GM12878 (cell line): ENCODE measurements at regions not wholly inside any gene's neighbourhood (a gene's known extent, or its start where the extent isn't known, plus 50 kb on each side); places are given as distances from the start of the nearest gene placed in this dataset.

Source experiments
- ATAC-seq: fragments of 200-7000 bp; cut with Tn5 transposase; 3 replicates; pipeline ENCODE4 v1.9.1; 2020; ENCODE audit warnings: mild to moderate bottlenecking, moderate library complexity
- BruUV-seq: library from RNA; stranded (reverse); fragments of 400-500 nt; replicated peaks from 2 replicates; lab custom pipeline; 2021; lab: Mats Ljungman, UMichigan
- CTCF ChIA-PET: fragments of 300-600 bp; sonication (Branson Sonifier 250); formaldehyde crosslinking; extraction: SDS; loops from one replicate; lab custom pipeline; 2021; ENCODE audit warnings: inconsistent platforms; lab: Yijun Ruan, JAX
- POLR2A ChIA-PET: fragments of 350-600 bp; formaldehyde crosslinking; extraction: SDS; loops from one replicate; lab custom pipeline; 2021; ENCODE audit warnings: inconsistent platforms; lab: Charles Lee
- RAD21 ChIA-PET: fragments of 300-600 bp; sonication (Branson Sonifier 250); formaldehyde crosslinking; loops from one replicate; lab custom pipeline; 2023; ENCODE audit warnings: antibody characterized with exemption; ENCODE audit not compliant: unreplicated experiment; lab: Charles Lee
- SMC1A ChIA-PET: fragments of 300-600 bp; sonication (Branson Sonifier 250); formaldehyde crosslinking; loops from one replicate; lab custom pipeline; 2023; ENCODE audit not compliant: unreplicated experiment, uncharacterized antibody; lab: Charles Lee
- DNase-seq: peaks from one replicate; pipeline ENCODE4 v3.0.0-alpha.2; 2011; ENCODE audit warnings: low read depth, low spot score
- FAIRE-seq: peaks from 3 replicates; lab custom pipeline; 2011; peaks lifted over from hg19 to GRCh38; lab: Jason Lieb, UNC
- H2AFZ ChIP-seq: 2 replicates; pipeline ENCODE4 v1.6.0; 2011; ENCODE audit warnings: low read depth, low read length, control low read depth; ENCODE audit not compliant: control insufficient read depth
- H3K27ac ChIP-seq: 2 replicates; pipeline ENCODE4 v1.5.1; 2011; ENCODE audit warnings: control low read depth; ENCODE audit not compliant: control insufficient read depth, insufficient read depth
- H3K27me3 ChIP-seq, 2 experiments: replicated peaks in 1 of 2; 2 replicates each; pipeline versions ENCODE4 v1.6.0 to v1.6.1; 2011; ENCODE audit warnings: low read length in 1 of 2; ENCODE audit not compliant: control insufficient read depth in 2 of 2, insufficient read depth in 2 of 2
- H3K36me3 ChIP-seq, 2 experiments: 2 replicates each; pipeline ENCODE4 v1.5.1; 2011; ENCODE audit warnings: low read length in 1 of 2; ENCODE audit not compliant: control insufficient read depth in 2 of 2, insufficient read depth in 2 of 2
- H3K4me1 ChIP-seq: 2 replicates; pipeline ENCODE4 v1.6.1; 2011; ENCODE audit warnings: mild to moderate bottlenecking, low read length, moderate library complexity, mixed read lengths; ENCODE audit not compliant: control insufficient read depth, insufficient read depth
- H3K4me2 ChIP-seq: 2 replicates; pipeline ENCODE4 v1.6.0; 2011; ENCODE audit warnings: control low read depth; ENCODE audit not compliant: control insufficient read depth, insufficient read depth
- H3K4me3 ChIP-seq: fragments of 200-600 bp; sonication (generic); 2 replicates; pipeline ENCODE4 v1.5.1; 2016
- H3K79me2 ChIP-seq: 2 replicates; pipeline ENCODE4 v1.6.0; 2011; ENCODE audit warnings: low read length; ENCODE audit not compliant: control insufficient read depth, insufficient read depth
- H3K9ac ChIP-seq: 2 replicates; pipeline ENCODE4 v1.8.0; 2011; ENCODE audit warnings: low read length, control low read depth, mixed read lengths; ENCODE audit not compliant: control insufficient read depth, insufficient read depth
- H3K9me3 ChIP-seq: replicated peaks from 3 replicates; pipeline ENCODE4 v1.5.1; 2011; ENCODE audit warnings: mild to moderate bottlenecking, low read length; ENCODE audit not compliant: control insufficient read depth, insufficient read depth
- H4K20me1 ChIP-seq: 2 replicates; pipeline ENCODE4 v1.6.0; 2011; ENCODE audit not compliant: control insufficient read depth, insufficient read depth
- BMI1 ChIP-seq: fragments of 450-650 bp; IDR thresholded peaks from 2 replicates; pipeline ENCODE4 v1.6.1; 2016; ENCODE audit warnings: mild to moderate bottlenecking, moderate library complexity, borderline replicate concordance
- CBX5 ChIP-seq: sonication (generic); IDR thresholded peaks from 2 replicates; pipeline ENCODE4 v1.6.1; 2016; ENCODE audit warnings: low read depth, moderate library complexity, mild to moderate bottlenecking, inconsistent platforms
- CHD4 ChIP-seq: fragments of 200-600 bp; sonication (generic); IDR thresholded peaks from 2 replicates; pipeline ENCODE4 v1.6.1; 2016; ENCODE audit warnings: mild to moderate bottlenecking
- EGR1 ChIP-seq, 2 experiments: IDR thresholded peaks; 1 replicate in 1 of 2; 2 replicates in 1 of 2; pipeline ENCODE4 v1.6.1; 2011 to 2012; ENCODE audit warnings: low read depth in 2 of 2, low read length in 2 of 2, borderline replicate concordance in 1 of 2, mild to moderate bottlenecking in 1 of 2, moderate library complexity in 1 of 2
- EZH2 ChIP-seq: IDR thresholded peaks from 2 replicates; pipeline ENCODE4 v1.6.1; 2012; ENCODE audit warnings: low read depth, mild to moderate bottlenecking, control low read depth, inconsistent platforms, low read length, borderline replicate concordance; ENCODE audit not compliant: control insufficient read depth
- HDAC6 ChIP-seq: fragments of 200-600 bp; sonication (generic); IDR thresholded peaks from one replicate; pipeline ENCODE4 v1.8.0; 2017; ENCODE audit warnings: antibody characterized with exemption; ENCODE audit not compliant: unreplicated experiment
- JUND ChIP-seq: IDR thresholded peaks from 2 replicates; pipeline ENCODE4 v1.6.1; 2012; ENCODE audit warnings: low read depth, mild to moderate bottlenecking, low read length, improper control_type of control experiment, moderate library complexity
- MTA3 ChIP-seq: IDR thresholded peaks from 2 replicates; pipeline ENCODE4 v1.6.1; 2012; ENCODE audit warnings: low read length, inconsistent platforms, borderline replicate concordance
- NR2C1 ChIP-seq: fragments of 450-650 bp; IDR thresholded peaks from 2 replicates; pipeline ENCODE4 v1.6.1; 2017; ENCODE audit warnings: antibody characterized with exemption, mild to moderate bottlenecking, moderate library complexity
- POLR2AphosphoS5 ChIP-seq: IDR thresholded peaks from 2 replicates; pipeline ENCODE4 v1.6.1; 2011; ENCODE audit warnings: mild to moderate bottlenecking, low read length, inconsistent platforms
- RAD21 ChIP-seq: IDR thresholded peaks from 2 replicates; pipeline ENCODE4 v1.6.1; 2011; ENCODE audit warnings: mild to moderate bottlenecking, low read depth, low read length, moderate library complexity; ENCODE audit not compliant: insufficient read depth
- STAT1 ChIP-seq: fragments of 450-650 bp; conservative IDR thresholded peaks from 2 replicates; pipeline ENCODE4 v1.6.1; 2014; ENCODE audit warnings: antibody characterized with exemption, mild to moderate bottlenecking
- TCF3 ChIP-seq: IDR thresholded peaks from 2 replicates; pipeline ENCODE4 v1.6.1; 2012; ENCODE audit warnings: low read depth, mild to moderate bottlenecking, low read length, borderline replicate concordance; ENCODE audit not compliant: insufficient read depth
- ZZZ3 ChIP-seq: IDR thresholded peaks from 2 replicates; pipeline ENCODE4 v1.6.1; 2011; ENCODE audit warnings: low read depth; ENCODE audit not compliant: control insufficient read depth, insufficient read length
- WGBS: methylation state at CpG from one replicate; pipeline ENCODE4 v1.1.6; 2016; ENCODE audit warnings: low lambda C conversion rate; ENCODE audit not compliant: insufficient replicate concordance, insufficient coverage; ENCODE audit errors: missing lambda C conversion rate; 5-methylcytosine and 5-hydroxymethylcytosine counted together
- in situ Hi-C: fragments of 300-500 bp; cut with MboI; formaldehyde crosslinking; loops from 9 replicates; pipeline ENCODE4 v1.14.3; 2018; ENCODE audit warnings: mixed read lengths
- intact Hi-C: fragments of 100-400 bp; cut with micrococcal nuclease; formaldehyde crosslinking; loops from one replicate; pipeline ENCODE4 v1.14.2; 2022; ENCODE audit not compliant: unreplicated experiment
- TF ChIP-seq, protein P1 (sequence below): IDR thresholded peaks from 2 replicates; pipeline ENCODE4 v1.6.1; 2012; ENCODE audit warnings: low read length, inconsistent platforms

- intact Hi-C loops (no loop called here), in situ Hi-C loops (no loop called here)
- no peak for FAIRE-seq
- ChIA-PET SMC1A (no interaction called here), POLR2A (no interaction called here), CTCF (no interaction called here), RAD21 (no interaction called here)
- no peak overlapping the region for H2AFZ ChIP-seq
- no peak overlapping the region for H3K4me2 ChIP-seq
- no peaks in the 10 kb centered on the region for H3K27me3 ChIP-seq
- DNase-seq = no peak
- H3K4me3 ChIP-seq = no peak overlapping the region
- no peaks in the 10 kb centered on the region for H3K36me3 ChIP-seq
- H3K79me2 ChIP-seq = no peaks in the 10 kb centered on the region
- no peak overlapping the region for H3K27ac ChIP-seq
- BruUV-seq = no TSS peak
- H3K9me3 ChIP-seq = no peaks in the 10 kb centered on the region
- H3K4me1 ChIP-seq = no peaks in the 10 kb centered on the region
- ATAC-seq = no peak
- TF ChIP-seq, protein P1, sequence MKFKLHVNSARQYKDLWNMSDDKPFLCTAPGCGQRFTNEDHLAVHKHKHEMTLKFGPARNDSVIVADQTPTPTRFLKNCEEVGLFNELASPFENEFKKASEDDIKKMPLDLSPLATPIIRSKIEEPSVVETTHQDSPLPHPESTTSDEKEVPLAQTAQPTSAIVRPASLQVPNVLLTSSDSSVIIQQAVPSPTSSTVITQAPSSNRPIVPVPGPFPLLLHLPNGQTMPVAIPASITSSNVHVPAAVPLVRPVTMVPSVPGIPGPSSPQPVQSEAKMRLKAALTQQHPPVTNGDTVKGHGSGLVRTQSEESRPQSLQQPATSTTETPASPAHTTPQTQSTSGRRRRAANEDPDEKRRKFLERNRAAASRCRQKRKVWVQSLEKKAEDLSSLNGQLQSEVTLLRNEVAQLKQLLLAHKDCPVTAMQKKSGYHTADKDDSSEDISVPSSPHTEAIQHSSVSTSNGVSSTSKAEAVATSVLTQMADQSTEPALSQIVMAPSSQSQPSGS = no peak
- TF ChIP-seq ZZZ3 = no peak
- TF ChIP-seq EZH2 = no peak
- TF ChIP-seq HDAC6 = no peak
- no peaks in the 10 kb centered on the region for H4K20me1 ChIP-seq
- no peak overlapping the region for H3K9ac ChIP-seq
These were observed 472.6 kb upstream of the KLHL1 start for GRCh38 chr13:70580825-70581224.

DNA sequence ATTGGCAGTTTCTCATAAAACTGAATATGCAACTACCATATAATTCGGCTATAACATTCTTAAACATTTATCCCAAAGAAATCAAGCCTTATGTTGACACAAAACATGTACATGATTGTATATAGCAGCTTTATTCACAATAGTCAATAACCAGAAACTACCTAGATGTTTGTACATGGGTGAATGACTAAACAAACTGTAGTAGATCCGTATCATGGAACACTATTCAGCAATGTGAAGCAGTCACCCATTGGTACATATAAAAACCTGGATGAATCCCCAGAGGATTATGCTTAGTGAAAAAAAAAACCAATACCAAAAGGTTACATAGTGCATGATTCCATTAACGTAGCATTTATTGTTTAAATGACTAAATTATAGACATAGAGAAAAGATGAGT is 471.7 kb upstream of the KLHL1 start:
- 14% methylated on average over 3 of the region's 3 CpGs for WGBS
- FAIRE-seq = no peak
- POLR2A ChIA-PET = no interaction called here
- H4K20me1 ChIP-seq = no peaks in the 10 kb centered on the region
- H3K27ac ChIP-seq = no peak overlapping the region
- H3K4me3 ChIP-seq = no peak overlapping the region
- H3K4me1 ChIP-seq = no peaks in the 10 kb centered on the region
- ATAC-seq = no peak
- H2AFZ ChIP-seq = no peak overlapping the region
- intact Hi-C loops = no loop called here
- H3K79me2 ChIP-seq = no peaks in the 10 kb centered on the region
- SMC1A ChIA-PET = no interaction called here
- no peak overlapping the region for H3K4me2 ChIP-seq
- TF ChIP-seq MTA3 (no peak), BMI1 (no peak), TCF3 (no peak), CBX5 (no peak), CHD4 (no peak), EGR1 (IDR thresholded peaks at IDR 0.05; ENCODE audit: borderline replicate concordance in 1 of 2, low read depth in 2 of 2, low read length in 2 of 2) (no peak), POLR2AphosphoS5 (no peak), NR2C1 (no peak), JUND (no peak), RAD21 (no peak), STAT1 (no peak)
- BruUV-seq = no TSS peak
- no peak overlapping the region for H3K9ac ChIP-seq
- CTCF ChIA-PET = no interaction called here
- no peaks in the 10 kb centered on the region for H3K9me3 ChIP-seq
- H3K36me3 ChIP-seq = no peaks in the 10 kb centered on the region
- no peaks in the 10 kb centered on the region for H3K27me3 ChIP-seq
- in situ Hi-C loops = no loop called here
- RAD21 ChIA-PET = no interaction called here
- DNase-seq = no peak
